Type B pancreatic cell (in vitro differentiated cells): ENCODE measurements at regions not wholly inside any gene's neighbourhood (a gene's known extent, or its start where the extent isn't known, plus 50 kb on each side); places are given as distances from the start of the nearest gene placed in this dataset.

ENCODE experiments used
- DNase-seq: peaks from one replicate; pipeline ENCODE4 v3.0.0; 2021; ENCODE audit warnings: mixed read lengths; ENCODE audit not compliant: unreplicated experiment; ENCODE audit errors: extremely low spot score
- H3K27ac Mint-ChIP-seq: 2 replicates; pipeline ENCODE4 v1.8.0; 2021; ENCODE audit warnings: mild to moderate bottlenecking, mixed read lengths
- H3K27me3 Mint-ChIP-seq: 2 replicates; pipeline ENCODE4 v1.8.0; 2021; ENCODE audit warnings: mixed read lengths
- H3K36me3 Mint-ChIP-seq: 2 replicates; pipeline ENCODE4 v1.8.0; 2021; ENCODE audit warnings: mixed read lengths
- H3K4me1 Mint-ChIP-seq: one replicate; pipeline ENCODE4 v1.8.0; 2021; ENCODE audit warnings: mixed read lengths; ENCODE audit not compliant: unreplicated experiment
- H3K4me3 Mint-ChIP-seq: 2 replicates; pipeline ENCODE4 v1.8.0; 2021; ENCODE audit warnings: mild to moderate bottlenecking, mixed read lengths
- H3K9me3 Mint-ChIP-seq: 2 replicates; pipeline ENCODE4 v1.8.0; 2021; ENCODE audit warnings: mixed read lengths
- TF ChIP-seq, protein P1 (sequence below): fragments of 200-600 bp; sonication (generic); conservative IDR thresholded peaks from 2 replicates; pipeline ENCODE4 v1.5.0; 2021; ENCODE audit warnings: antibody characterized with exemption, mild to moderate bottlenecking

DNA sequence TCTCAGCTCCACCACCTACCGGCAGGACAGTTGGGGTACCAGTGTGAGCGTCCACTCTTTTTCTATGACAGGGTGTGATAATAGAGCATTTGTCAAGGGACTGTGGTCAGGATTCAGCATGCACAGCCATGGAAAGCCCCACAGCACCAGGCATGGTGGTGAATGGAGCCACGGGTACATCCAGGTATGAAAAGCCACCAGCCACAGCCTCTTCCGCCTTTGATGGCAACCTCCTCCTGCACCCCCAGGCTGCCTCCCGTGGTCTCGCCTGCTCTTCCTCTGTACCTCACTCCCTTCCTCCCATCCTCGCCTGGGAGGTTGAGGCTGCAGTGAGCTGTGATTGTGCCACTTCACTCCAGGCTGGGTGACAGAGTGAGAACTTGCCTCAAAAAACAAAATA lies 90.2 kb upstream of the CHST15 start:
- H3K4me3 Mint-ChIP-seq, result no peak overlapping the region
- TF ChIP-seq, protein P1, sequence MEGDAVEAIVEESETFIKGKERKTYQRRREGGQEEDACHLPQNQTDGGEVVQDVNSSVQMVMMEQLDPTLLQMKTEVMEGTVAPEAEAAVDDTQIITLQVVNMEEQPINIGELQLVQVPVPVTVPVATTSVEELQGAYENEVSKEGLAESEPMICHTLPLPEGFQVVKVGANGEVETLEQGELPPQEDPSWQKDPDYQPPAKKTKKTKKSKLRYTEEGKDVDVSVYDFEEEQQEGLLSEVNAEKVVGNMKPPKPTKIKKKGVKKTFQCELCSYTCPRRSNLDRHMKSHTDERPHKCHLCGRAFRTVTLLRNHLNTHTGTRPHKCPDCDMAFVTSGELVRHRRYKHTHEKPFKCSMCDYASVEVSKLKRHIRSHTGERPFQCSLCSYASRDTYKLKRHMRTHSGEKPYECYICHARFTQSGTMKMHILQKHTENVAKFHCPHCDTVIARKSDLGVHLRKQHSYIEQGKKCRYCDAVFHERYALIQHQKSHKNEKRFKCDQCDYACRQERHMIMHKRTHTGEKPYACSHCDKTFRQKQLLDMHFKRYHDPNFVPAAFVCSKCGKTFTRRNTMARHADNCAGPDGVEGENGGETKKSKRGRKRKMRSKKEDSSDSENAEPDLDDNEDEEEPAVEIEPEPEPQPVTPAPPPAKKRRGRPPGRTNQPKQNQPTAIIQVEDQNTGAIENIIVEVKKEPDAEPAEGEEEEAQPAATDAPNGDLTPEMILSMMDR, result no peak
- no peaks in the 10 kb centered on the region for H3K9me3 Mint-ChIP-seq
- no peak for DNase-seq
- peaks cover 10% of the 10 kb centered on the region for H3K4me1 Mint-ChIP-seq
- H3K36me3 Mint-ChIP-seq, result no peaks in the 10 kb centered on the region
- peaks cover 3% of the 10 kb centered on the region for H3K27me3 Mint-ChIP-seq
- H3K27ac Mint-ChIP-seq, result no peak overlapping the region

DNA sequence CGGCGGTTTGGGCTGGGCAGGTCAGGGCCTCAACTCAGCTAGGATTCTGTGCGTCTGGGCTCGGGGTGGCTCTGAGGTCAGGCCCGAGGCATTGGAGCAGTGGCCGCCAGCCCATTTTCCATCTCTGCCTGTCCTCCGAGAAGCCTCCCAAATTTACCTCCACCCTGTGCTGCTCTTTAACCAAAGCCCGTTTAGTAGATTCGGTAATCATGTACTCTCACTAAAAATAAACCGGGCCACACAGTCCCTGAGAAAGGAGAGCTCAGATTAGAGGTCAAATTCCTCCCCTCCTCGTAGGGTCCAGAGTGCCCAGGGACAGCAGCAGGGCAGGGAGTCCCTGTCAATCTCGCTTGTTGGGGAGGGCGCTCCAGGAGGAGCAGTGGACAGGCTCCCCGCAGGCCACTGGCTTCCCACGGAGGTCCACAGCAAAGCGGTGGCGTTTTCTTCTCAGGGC lies 88.7 kb upstream of the CHST15 start:
- Mint-ChIP-seq H3K36me3 (no peaks in the 10 kb centered on the region), H3K27ac (no peak overlapping the region), H3K9me3 (no peaks in the 10 kb centered on the region), H3K4me3 (no peak overlapping the region), H3K27me3 (peaks cover 3% of the 10 kb centered on the region), H3K4me1 (peaks cover 10% of the 10 kb centered on the region)
- DNase-seq, result no peak
- TF ChIP-seq, protein P1, result no peak

DNA sequence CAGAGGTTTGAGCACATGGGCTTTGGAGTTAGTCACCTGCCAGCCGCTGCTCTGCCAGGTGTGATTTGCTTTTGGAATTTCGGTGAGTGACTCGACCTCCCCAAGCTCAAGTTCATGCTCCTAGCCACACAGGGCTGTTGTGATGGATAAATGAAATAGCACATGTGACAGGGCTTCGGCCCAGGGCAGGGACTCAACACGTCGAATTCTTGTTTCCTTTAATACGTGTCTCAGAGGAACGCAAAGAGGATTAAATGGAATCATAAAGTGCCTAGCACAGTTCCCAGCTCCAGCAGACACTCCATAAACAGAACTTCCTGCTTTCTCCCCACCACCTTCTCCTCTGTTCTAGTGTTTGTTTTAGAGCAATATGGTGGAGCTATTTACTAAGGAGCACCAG lies 88.3 kb upstream of the CHST15 start:
- H3K4me3 Mint-ChIP-seq, result no peak overlapping the region
- peaks cover 6% of the 10 kb centered on the region for H3K27me3 Mint-ChIP-seq
- H3K27ac Mint-ChIP-seq, result peak overlapping the region; percentile 24

DNA sequence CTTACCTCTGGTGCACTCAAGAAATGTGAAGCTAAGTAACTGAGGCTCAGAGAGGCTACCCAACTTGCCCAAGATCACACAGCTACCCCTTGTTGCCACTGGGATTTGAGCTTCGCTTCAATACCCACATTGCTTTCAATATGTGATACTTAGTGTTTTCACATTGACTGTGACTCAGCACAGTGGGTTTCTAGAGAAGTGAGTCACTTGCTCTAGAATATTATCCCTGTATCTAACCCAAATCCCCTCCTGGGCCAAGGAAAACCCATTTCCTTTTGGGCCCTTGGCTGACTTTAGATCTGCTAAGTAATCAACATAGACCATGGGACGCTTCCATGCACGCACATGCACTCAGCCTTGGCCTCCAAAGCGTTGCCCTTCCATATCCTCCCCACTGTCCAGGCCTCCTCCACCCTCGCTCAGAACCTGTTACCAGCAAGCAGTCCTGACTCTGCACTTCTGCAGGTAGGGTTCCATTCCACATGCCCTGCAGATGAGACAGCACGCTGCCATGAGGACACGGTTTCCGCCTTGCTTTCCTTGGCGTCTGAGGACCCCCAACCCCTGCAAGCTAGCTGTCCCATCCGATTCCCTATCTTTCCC lies 87.7 kb upstream of the CHST15 start:
- Mint-ChIP-seq H3K27me3 (peaks cover 6% of the 10 kb centered on the region), H3K4me3 (no peak overlapping the region), H3K27ac (peak overlapping the region; percentile 24), H3K4me1 (peaks cover 13% of the 10 kb centered on the region), H3K36me3 (no peaks in the 10 kb centered on the region), H3K9me3 (no peaks in the 10 kb centered on the region)
- DNase-seq, result no peak
- TF ChIP-seq, protein P1, result no peak

More for the DNA sequence above, 88.3 kb upstream of the CHST15 start:
- TF ChIP-seq, protein P1, result no peak
- DNase-seq, result no peak
- Mint-ChIP-seq H3K36me3 (no peaks in the 10 kb centered on the region), H3K9me3 (no peaks in the 10 kb centered on the region), H3K4me1 (peaks cover 13% of the 10 kb centered on the region)

DNA sequence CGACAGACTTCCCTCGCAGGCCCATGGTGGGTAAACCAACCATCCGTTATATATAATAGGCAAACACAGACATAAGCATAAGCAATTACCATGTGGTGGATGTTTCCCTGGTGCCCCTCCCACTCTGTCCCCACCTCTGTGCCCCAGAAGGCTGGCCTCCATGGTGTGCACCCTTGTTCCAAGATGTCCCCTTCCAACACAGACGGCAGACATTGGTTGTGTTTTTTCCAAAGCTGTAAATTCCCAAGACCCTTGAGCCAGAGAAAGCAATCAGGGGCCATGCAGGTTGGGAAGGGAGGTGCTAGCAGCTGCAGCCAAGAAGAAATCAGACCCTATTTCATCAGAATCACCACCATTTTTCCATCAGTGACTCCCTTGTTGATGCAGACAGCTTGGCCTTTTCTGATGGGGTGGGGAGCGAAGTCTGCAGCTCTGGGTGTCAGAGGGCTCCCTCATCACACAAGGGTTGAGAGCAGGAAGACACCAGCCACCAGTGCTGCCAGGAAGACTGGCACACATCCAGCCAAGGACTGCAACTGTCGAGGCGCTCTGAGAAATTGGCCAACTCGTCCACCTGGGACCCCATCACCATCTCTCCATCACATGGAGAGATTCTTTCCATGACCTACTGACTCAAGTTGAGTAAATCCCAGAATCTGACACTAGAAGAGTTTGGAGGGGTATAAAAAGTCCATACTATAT lies 86.8 kb upstream of the CHST15 start:
- TF ChIP-seq, protein P1, result no peak
- Mint-ChIP-seq H3K9me3 (no peaks in the 10 kb centered on the region), H3K4me3 (no peak overlapping the region), H3K4me1 (peaks cover 8% of the 10 kb centered on the region), H3K27me3 (peaks cover 6% of the 10 kb centered on the region), H3K27ac (no peak overlapping the region), H3K36me3 (no peaks in the 10 kb centered on the region)
- no peak for DNase-seq
